SK-N-SH (cell line): ENCODE measurements at regions not wholly inside any gene's neighbourhood (a gene's known extent, or its start where the extent isn't known, plus 50 kb on each side); places are given as distances from the start of the nearest gene placed in this dataset.

Experiments used
- CTCF ChIA-PET: fragments of 300-600, 350-600 bp; formaldehyde crosslinking; extraction: SDS; loops from one replicate; lab custom pipeline; 2021; lab: Yijun Ruan, JAX
- POLR2A ChIA-PET: fragments of 350-600 bp; sonication (Branson Sonifier 250); formaldehyde crosslinking; extraction: SDS; loops from one replicate; lab custom pipeline; 2020; ENCODE audit warnings: antibody characterized with exemption, inconsistent platforms; lab: Yijun Ruan, JAX
- DNase-seq: peaks from one replicate; pipeline ENCODE4 v3.0.0; 2012
- H2AFZ ChIP-seq: fragments of 200-600 bp; sonication (generic); 2 replicates; pipeline ENCODE4 v1.8.1; 2016; ENCODE audit warnings: antibody characterized with exemption, mild to moderate bottlenecking, low read depth
- H3F3A ChIP-seq: fragments of 200-600 bp; sonication (generic); replicated peaks from 2 replicates; pipeline ENCODE3; 2016; ENCODE audit warnings: antibody characterized with exemption, mild to moderate bottlenecking; ENCODE audit not compliant: insufficient read depth
- H3K27ac ChIP-seq, 2 experiments: fragments of 200-500 bp in 1 of 2; fragments of 200-600 bp in 1 of 2; sonication (Bioruptor generic) in 1 of 2; sonication (generic), shearing (Covaris generic) in 1 of 2; 2 replicates each; pipeline versions ENCODE4 v1.5.1 to v1.6.1; 2014 to 2016; ENCODE audit warnings: low read depth in 2 of 2, inconsistent platforms in 1 of 2, low read length in 1 of 2, mild to moderate bottlenecking in 1 of 2, mixed read lengths in 1 of 2
- H3K27me3 ChIP-seq: fragments of 200-600 bp; sonication (generic), shearing (Covaris generic); 2 replicates; pipeline ENCODE4 v1.6.1; 2016; ENCODE audit warnings: mixed run types; ENCODE audit not compliant: insufficient read depth
- H3K36me3 ChIP-seq, 2 experiments: fragments of 200-500 bp in 1 of 2; fragments of 200-600 bp in 1 of 2; sonication (Bioruptor generic) in 1 of 2; sonication (generic) in 1 of 2; replicated peaks in 1 of 2; 2 replicates each; pipeline versions ENCODE3 to v1.5.1; 2014 to 2016; ENCODE audit warnings: low read length in 1 of 2, mild to moderate bottlenecking in 1 of 2; ENCODE audit not compliant: insufficient read depth in 2 of 2, control insufficient read depth in 1 of 2
- H3K4me1 ChIP-seq, 2 experiments: fragments of 200-500 bp in 1 of 2; fragments of 200-600 bp in 1 of 2; sonication (Bioruptor generic) in 1 of 2; sonication (generic), shearing (Covaris generic) in 1 of 2; 2 replicates each; pipeline versions ENCODE4 v1.5.1 to v1.6.1; 2014 to 2016; ENCODE audit warnings: low read depth in 1 of 2, low read length in 1 of 2, mixed run types in 1 of 2; ENCODE audit not compliant: insufficient read depth in 2 of 2, control insufficient read depth in 1 of 2
- H3K4me2 ChIP-seq: fragments of 200-600 bp; sonication (generic), shearing (Covaris generic); 2 replicates; pipeline ENCODE4 v1.6.1; 2017; ENCODE audit warnings: mixed run types
- H3K4me3 ChIP-seq, 2 experiments: fragments of 200-500 bp in 1 of 2; fragments of 200-600 bp in 1 of 2; sonication (Bioruptor generic) in 1 of 2; sonication (generic), shearing (Covaris generic) in 1 of 2; 2 replicates each; pipeline versions ENCODE4 v1.5.1 to v1.8.1; 2014 to 2016; ENCODE audit warnings: low read depth in 2 of 2, inconsistent platforms in 1 of 2, low read length in 1 of 2, mild to moderate bottlenecking in 1 of 2, mixed read lengths in 1 of 2, moderate library complexity in 1 of 2
- H3K79me2 ChIP-seq: fragments of 200-600 bp; sonication (generic); 2 replicates; pipeline ENCODE4 v1.8.1; 2017; ENCODE audit warnings: mild to moderate bottlenecking; ENCODE audit not compliant: insufficient read depth
- H3K9ac ChIP-seq: fragments of 200-600 bp; sonication (generic); 2 replicates; pipeline ENCODE4 v1.6.1; 2017; ENCODE audit warnings: mixed run types
- H3K9me2 ChIP-seq: fragments of 200-600 bp; sonication (generic); 2 replicates; pipeline ENCODE4 v1.6.1; 2017; ENCODE audit warnings: mixed run types
- H3K9me3 ChIP-seq: fragments of 200-600 bp; sonication (generic); 2 replicates; pipeline ENCODE4 v1.6.1; 2017; ENCODE audit warnings: mixed run types, mild to moderate bottlenecking, moderate library complexity
- H4K20me1 ChIP-seq: fragments of 200-600 bp; sonication (generic); 2 replicates; pipeline ENCODE4 v1.6.1; 2017; ENCODE audit warnings: mild to moderate bottlenecking, mixed run types; ENCODE audit not compliant: insufficient read depth
- CTCF ChIP-seq: fragments of 200-600 bp; sonication (generic); IDR thresholded peaks from 2 replicates; pipeline ENCODE4 v1.6.1; 2017; ENCODE audit warnings: antibody characterized with exemption, mild to moderate bottlenecking, moderate library complexity
- ELF1 ChIP-seq: IDR thresholded peaks from 2 replicates; pipeline ENCODE4 v1.4.0; 2012
- FOSL2 ChIP-seq: IDR thresholded peaks from 2 replicates; pipeline ENCODE4 v1.4.0; 2012; ENCODE audit warnings: low read depth, mild to moderate bottlenecking, moderate library complexity, borderline replicate concordance
- FOXJ3 ChIP-seq: sonication (generic); formaldehyde crosslinking; IDR thresholded peaks from 2 replicates; pipeline ENCODE4 v1.5.1; 2020; ENCODE audit warnings: mild to moderate bottlenecking, missing genetic modification reagents
- IRF3 ChIP-seq: fragments of 150-350 bp; IDR thresholded peaks from 2 replicates; pipeline ENCODE4 v1.6.1; 2016; ENCODE audit warnings: mild to moderate bottlenecking, low read depth, low read length
- MEF2A ChIP-seq: IDR thresholded peaks from 2 replicates; pipeline ENCODE4 v1.4.0; 2012; ENCODE audit warnings: low read depth, borderline replicate concordance
- MXI1 ChIP-seq: IDR thresholded peaks from 2 replicates; pipeline ENCODE4 v1.6.1; 2012; ENCODE audit warnings: mild to moderate bottlenecking, low read depth, low read length, improper control_type of control experiment
- NRF1 ChIP-seq: IDR thresholded peaks from 2 replicates; pipeline ENCODE4 v1.6.1; 2012; ENCODE audit warnings: low read depth, mild to moderate bottlenecking, low read length
- PBX3 ChIP-seq: IDR thresholded peaks from 2 replicates; pipeline ENCODE4; 2012
- RAD21 ChIP-seq: IDR thresholded peaks from 2 replicates; pipeline ENCODE4 v1.6.1; 2012; ENCODE audit warnings: mild to moderate bottlenecking, low read length
- REST ChIP-seq: IDR thresholded peaks from 2 replicates; pipeline ENCODE4 v1.6.1; 2012; ENCODE audit warnings: mild to moderate bottlenecking, low read depth, low read length, moderate library complexity
- RXRA ChIP-seq: IDR thresholded peaks from 2 replicates; pipeline ENCODE4 v1.4.0; 2012; ENCODE audit warnings: low read depth, mild to moderate bottlenecking, borderline replicate concordance
- SIN3A ChIP-seq: IDR thresholded peaks from 2 replicates; pipeline ENCODE4 v1.6.1; 2012; ENCODE audit warnings: low read depth, mild to moderate bottlenecking, low read length, moderate library complexity, borderline replicate concordance
- SMC3 ChIP-seq: IDR thresholded peaks from 2 replicates; pipeline ENCODE4 v1.6.1; 2012; ENCODE audit warnings: low read depth, low read length, improper control_type of control experiment
- TCF12 ChIP-seq: IDR thresholded peaks from 2 replicates; pipeline ENCODE4 v1.4.0; 2012
- TEAD4 ChIP-seq: IDR thresholded peaks from 2 replicates; pipeline ENCODE4 v1.4.0; 2012; ENCODE audit warnings: mild to moderate bottlenecking, borderline replicate concordance; ENCODE audit not compliant: insufficient read depth
- USF1 ChIP-seq: IDR thresholded peaks from 2 replicates; pipeline ENCODE4 v1.4.0; 2012; ENCODE audit warnings: low read depth, borderline replicate concordance
- USF2 ChIP-seq: fragments of 150-350 bp; IDR thresholded peaks from 2 replicates; pipeline ENCODE4 v1.6.1; 2017; ENCODE audit warnings: antibody characterized with exemption, low read length, low read depth, borderline replicate concordance
- YY1 ChIP-seq: IDR thresholded peaks from 2 replicates; pipeline ENCODE4 v1.4.0; 2012; ENCODE audit warnings: low read depth, mild to moderate bottlenecking
- WGBS: methylation state at CpG from one replicate; pipeline ENCODE4 v1.1.6; 2017; ENCODE audit warnings: low lambda C conversion rate; 5-methylcytosine and 5-hydroxymethylcytosine counted together

GRCh38 chr16:86101897-86102157, 202.9 kb downstream of the IRF8 start:
- H3K4me2 ChIP-seq = no peak overlapping the region
- no peaks in the 10 kb centered on the region for H3K36me3 ChIP-seq
- no peaks in the 10 kb centered on the region for H3K9me3 ChIP-seq
- POLR2A ChIA-PET = no interaction called here
- H2AFZ ChIP-seq = no peak overlapping the region
- H3K9ac ChIP-seq = no peak overlapping the region
- no peaks in the 10 kb centered on the region for H3F3A ChIP-seq
- no peaks in the 10 kb centered on the region for H3K4me1 ChIP-seq
- CTCF ChIA-PET = no interaction called here
- H3K27me3 ChIP-seq = peaks cover 28% of the 10 kb centered on the region
- no peaks in the 10 kb centered on the region for H3K9me2 ChIP-seq
- H3K4me3 ChIP-seq = no peak overlapping the region
- H4K20me1 ChIP-seq = no peaks in the 10 kb centered on the region
- no peaks in the 10 kb centered on the region for H3K79me2 ChIP-seq
- TF ChIP-seq SMC3 (no peak), FOXJ3 (CRISPR knock-in tag) (no peak), IRF3 (no peak), USF1 (no peak), PBX3 (no peak), ELF1 (no peak), USF2 (no peak), MEF2A (no peak), TCF12 (no peak), MXI1 (no peak), TEAD4 (no peak), REST (no peak), YY1 (no peak), CTCF (no peak), RAD21 (no peak), NRF1 (no peak), SIN3A (no peak), FOSL2 (no peak), RXRA (no peak)
- no peak for DNase-seq
- H3K27ac ChIP-seq = no peak overlapping the region
- 9% methylated on average over 6 of the region's 8 CpGs for WGBS
